NT2/D1 (cell line): ENCODE measurements at regions not wholly inside any gene's neighbourhood (a gene's known extent, or its start where the extent isn't known, plus 50 kb on each side); places are given as distances from the start of the nearest gene placed in this dataset.

Experiments
- DNase-seq: peaks from one replicate; pipeline ENCODE4 v3.0.0-alpha.2; 2011; ENCODE audit warnings: low read depth, low spot score
- H3K27me3 ChIP-seq: 2 replicates; pipeline ENCODE4 v1.6.0; 2011; ENCODE audit warnings: mild to moderate bottlenecking; ENCODE audit not compliant: insufficient read length, insufficient read depth
- H3K36me3 ChIP-seq: 2 replicates; pipeline ENCODE4 v1.6.1; 2011; ENCODE audit warnings: mild to moderate bottlenecking, low read length, mixed read lengths; ENCODE audit not compliant: insufficient read depth, insufficient read length
- H3K4me1 ChIP-seq: 2 replicates; pipeline ENCODE4 v1.5.1; 2011; ENCODE audit not compliant: insufficient read depth, insufficient read length
- H3K4me3 ChIP-seq: 2 replicates; pipeline ENCODE4 v1.5.1; 2011; ENCODE audit warnings: low read depth; ENCODE audit not compliant: insufficient read length
- H3K9ac ChIP-seq: 2 replicates; pipeline ENCODE4 v1.6.0; 2011; ENCODE audit warnings: low read depth; ENCODE audit not compliant: insufficient read length
- H3K9me3 ChIP-seq: 2 replicates; pipeline ENCODE4 v1.5.1; 2011; ENCODE audit warnings: mild to moderate bottlenecking, low read length; ENCODE audit not compliant: insufficient read depth
- SUZ12 ChIP-seq: IDR thresholded peaks from 2 replicates; pipeline ENCODE4 v1.6.1; 2011; ENCODE audit not compliant: insufficient read length, insufficient read depth; ENCODE audit errors: extremely low read depth
- YY1 ChIP-seq: IDR thresholded peaks from 2 replicates; pipeline ENCODE4 v1.6.1; 2011; ENCODE audit not compliant: insufficient read length, insufficient read depth
- ZNF274 ChIP-seq: IDR thresholded peaks from 2 replicates; pipeline ENCODE4 v1.6.1; 2011; ENCODE audit warnings: mild to moderate bottlenecking, low read depth, low read length

DNA sequence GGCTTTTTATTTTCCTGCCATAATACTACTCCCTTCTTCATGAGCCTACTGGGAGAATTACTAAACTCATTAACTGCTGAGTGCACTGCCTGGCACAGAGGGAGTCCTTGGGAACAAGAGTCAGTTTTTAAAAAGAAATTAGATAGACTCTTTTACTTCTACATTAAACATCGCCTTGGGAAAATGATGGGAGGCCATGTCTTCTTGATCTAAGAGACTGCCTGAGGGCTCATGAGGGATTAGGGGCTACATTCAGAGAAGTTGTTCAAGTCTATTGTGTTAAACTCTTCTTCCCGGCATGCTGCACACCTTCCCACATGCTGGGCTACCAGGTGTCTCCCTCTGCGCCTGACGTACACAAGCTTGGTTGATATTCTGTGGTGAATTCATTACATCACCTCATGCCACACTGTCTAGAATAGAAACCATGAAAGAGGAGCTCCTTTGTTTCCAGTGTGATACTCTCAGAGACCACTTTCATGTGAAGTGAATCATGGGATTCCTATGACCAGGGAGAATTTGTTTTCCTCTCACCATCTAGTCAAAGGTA lies 1422.3 kb downstream of the AACS start:
- TF ChIP-seq YY1 = no peak
- no peak for TF ChIP-seq ZNF274
- TF ChIP-seq SUZ12 = no peak
- Histone ChIP-seq H3K27me3 (no peaks in the 10 kb centered on the region), H3K4me3 (no peak overlapping the region), H3K36me3 (no peaks in the 10 kb centered on the region), H3K9ac (no peak overlapping the region), H3K9me3 (peaks cover 9% of the 10 kb centered on the region; the same call in 1 of the 2 replicates), H3K4me1 (no peaks in the 10 kb centered on the region)
- DNase-seq = no peak

DNA sequence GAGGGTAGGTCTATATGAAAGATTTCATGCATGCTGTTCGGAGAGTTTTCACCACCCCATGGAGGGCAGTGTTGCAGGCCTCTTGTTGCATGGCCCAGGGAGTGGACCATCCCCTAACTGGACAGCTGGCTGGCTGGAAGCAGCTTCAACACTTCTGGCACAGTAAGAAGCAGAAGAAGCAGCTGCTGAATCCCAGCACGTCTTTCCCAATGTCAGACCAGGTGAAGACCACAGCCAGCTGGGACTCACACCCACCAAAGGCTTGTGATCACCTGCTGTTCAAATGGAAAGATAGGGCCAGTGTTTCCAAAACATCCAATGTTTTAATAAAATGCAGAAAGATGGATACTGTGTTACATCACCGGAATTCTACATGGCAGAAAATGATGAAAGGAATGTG lies 1423.6 kb downstream of the AACS start:
- Histone ChIP-seq H3K9me3 (peaks cover 9% of the 10 kb centered on the region; the same call in 1 of the 2 replicates), H3K9ac (no peak overlapping the region), H3K4me3 (no peak overlapping the region), H3K27me3 (no peaks in the 10 kb centered on the region), H3K36me3 (no peaks in the 10 kb centered on the region), H3K4me1 (no peaks in the 10 kb centered on the region)
- TF ChIP-seq ZNF274 = no peak
- TF ChIP-seq SUZ12 = no peak
- no peak for TF ChIP-seq YY1
- no peak for DNase-seq

DNA sequence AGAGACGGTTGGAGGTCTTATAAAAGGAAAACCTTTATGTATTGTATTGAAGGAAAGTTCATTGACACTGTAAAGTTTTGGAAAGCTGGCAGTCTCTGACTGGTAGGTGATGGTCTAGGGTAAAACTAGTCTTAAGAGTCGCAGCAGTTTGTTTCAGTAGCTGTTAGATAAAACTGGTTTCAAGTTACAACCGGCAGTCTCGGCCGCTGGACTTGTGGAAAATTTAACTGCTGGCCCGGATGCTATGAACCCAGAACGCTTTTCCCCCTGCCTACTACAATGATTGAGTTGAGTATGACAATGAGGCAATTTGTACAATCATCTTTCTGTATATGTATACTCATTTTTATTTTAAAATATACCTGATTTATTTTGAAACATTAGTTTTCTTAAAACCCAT lies 1426.9 kb downstream of the AACS start:
- Histone ChIP-seq H3K9ac (no peak overlapping the region), H3K27me3 (no peaks in the 10 kb centered on the region), H3K9me3 (peaks cover 9% of the 10 kb centered on the region; the same call in 1 of the 2 replicates), H3K4me1 (no peaks in the 10 kb centered on the region), H3K36me3 (no peaks in the 10 kb centered on the region), H3K4me3 (no peak overlapping the region)
- no peak for DNase-seq
- TF ChIP-seq YY1 (no peak), ZNF274 (no peak), SUZ12 (no peak)

GRCh38 chr12:126493366-126494108 lies 1428.3 kb downstream of the AACS start:
- no peaks in the 10 kb centered on the region for H3K36me3 ChIP-seq
- TF ChIP-seq YY1 (no peak), SUZ12 (no peak), ZNF274 (no peak)
- no peak overlapping the region for H3K9ac ChIP-seq
- H3K27me3 ChIP-seq = no peaks in the 10 kb centered on the region
- H3K4me3 ChIP-seq = no peak overlapping the region
- no peak for DNase-seq
- no peaks in the 10 kb centered on the region for H3K4me1 ChIP-seq
- H3K9me3 ChIP-seq = peaks cover 9% of the 10 kb centered on the region; the same call in 1 of the 2 replicates

DNA sequence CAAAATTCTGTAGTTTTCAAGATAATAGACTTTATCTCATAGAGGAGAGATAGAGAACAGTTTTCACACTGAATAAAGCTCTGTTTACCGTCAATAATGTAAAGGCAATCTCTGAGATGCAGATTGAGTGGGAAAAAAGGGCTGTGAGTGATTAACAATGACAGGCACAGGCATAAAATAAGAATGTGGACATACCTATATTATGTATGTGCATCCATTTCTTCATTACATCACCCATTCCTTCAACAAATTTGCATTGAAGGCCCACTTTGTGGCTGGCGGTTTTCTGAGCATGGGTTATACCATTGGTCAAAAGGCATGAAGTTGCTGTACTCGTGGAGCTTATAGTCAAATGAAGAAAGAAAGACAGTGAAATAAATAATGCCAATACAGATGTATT lies 1431.0 kb downstream of the AACS start:
- TF ChIP-seq ZNF274 (no peak), SUZ12 (no peak), YY1 (no peak)
- no peak overlapping the region for H3K9ac ChIP-seq
- no peak overlapping the region for H3K4me3 ChIP-seq
- H3K36me3 ChIP-seq = no peaks in the 10 kb centered on the region
- no peaks in the 10 kb centered on the region for H3K4me1 ChIP-seq
- DNase-seq = no peak
- no peaks in the 10 kb centered on the region for H3K27me3 ChIP-seq
- no peaks in the 10 kb centered on the region for H3K9me3 ChIP-seq

GRCh38 chr12:126506426-126507182 lies 1441.4 kb downstream of the AACS start:
- no peaks in the 10 kb centered on the region for H3K9me3 ChIP-seq
- no peak for DNase-seq
- no peaks in the 10 kb centered on the region for H3K4me1 ChIP-seq
- H3K4me3 ChIP-seq = no peak overlapping the region
- H3K9ac ChIP-seq = no peak overlapping the region
- no peaks in the 10 kb centered on the region for H3K36me3 ChIP-seq
- H3K27me3 ChIP-seq = no peaks in the 10 kb centered on the region
- no peak for TF ChIP-seq SUZ12
- TF ChIP-seq YY1 = no peak
- no peak for TF ChIP-seq ZNF274

- no peak for DNase-seq
- H3K4me1 ChIP-seq = no peaks in the 10 kb centered on the region
- TF ChIP-seq ZNF274 (no peak), SUZ12 (no peak), YY1 (no peak)
- H3K9me3 ChIP-seq = no peaks in the 10 kb centered on the region
- no peaks in the 10 kb centered on the region for H3K36me3 ChIP-seq
- no peak overlapping the region for H3K4me3 ChIP-seq
- H3K9ac ChIP-seq = no peak overlapping the region
- H3K27me3 ChIP-seq = no peaks in the 10 kb centered on the region
Observed at GRCh38 chr12:126507231-126507630, 1442.0 kb downstream of the AACS start.
